HUES64 (cell line): ENCODE measurements at regions not wholly inside any gene's neighbourhood (a gene's known extent, or its start where the extent isn't known, plus 50 kb on each side); places are given as distances from the start of the nearest gene placed in this dataset.
"Not testable (repeated sequence)": the region's sequence is repeated elsewhere in the genome, so short reads cannot be mapped to it uniquely, and the experiment has no call there.

Experiments used
- H3K27ac ChIP-seq: 2 replicates; pipeline ENCODE4 v1.7.0; 2013; ENCODE audit warnings: low read depth, low read length, inconsistent platforms
- H3K27me3 ChIP-seq: 2 replicates; pipeline ENCODE4 v1.6.1; 2013; ENCODE audit warnings: mild to moderate bottlenecking, low read length; ENCODE audit not compliant: insufficient read depth
- H3K36me3 ChIP-seq: 2 replicates; pipeline ENCODE4 v1.6.1; 2013; ENCODE audit warnings: mild to moderate bottlenecking, low read length; ENCODE audit not compliant: insufficient read depth
- H3K4me1 ChIP-seq: 2 replicates; pipeline ENCODE4 v1.6.1; 2013; ENCODE audit warnings: mild to moderate bottlenecking, low read length, moderate library complexity; ENCODE audit not compliant: insufficient read depth
- H3K4me3 ChIP-seq: 2 replicates; pipeline ENCODE4 v1.5.1; 2013; ENCODE audit warnings: mild to moderate bottlenecking, low read length, moderate library complexity
- H3K9ac ChIP-seq: 2 replicates; pipeline ENCODE4 v1.6.1; 2013; ENCODE audit warnings: mild to moderate bottlenecking, low read depth, low read length
- H3K9me3 ChIP-seq: 2 replicates; pipeline ENCODE4 v1.6.1; 2013; ENCODE audit warnings: low read depth, low read length; ENCODE audit not compliant: insufficient read depth
- WGBS: fragments of 150-250, 120-280 bp; methylation state at CpG from one replicate; pipeline ENCODE4 v1.1.7; 2013; ENCODE audit warnings: missing lambda C conversion rate; 5-methylcytosine and 5-hydroxymethylcytosine counted together

GRCh38 chr4:79611026-79611425 is 203.0 kb upstream of the GK2 start:
- Histone ChIP-seq H3K9me3 (no peaks in the 10 kb centered on the region), H3K27me3 (no peaks in the 10 kb centered on the region), H3K27ac (no peak overlapping the region), H3K36me3 (no peaks in the 10 kb centered on the region), H3K4me3 (no peak overlapping the region), H3K4me1 (no peaks in the 10 kb centered on the region), H3K9ac (no peak overlapping the region)
- 93% methylated on average over 4 of the region's 5 CpGs for WGBS

DNA sequence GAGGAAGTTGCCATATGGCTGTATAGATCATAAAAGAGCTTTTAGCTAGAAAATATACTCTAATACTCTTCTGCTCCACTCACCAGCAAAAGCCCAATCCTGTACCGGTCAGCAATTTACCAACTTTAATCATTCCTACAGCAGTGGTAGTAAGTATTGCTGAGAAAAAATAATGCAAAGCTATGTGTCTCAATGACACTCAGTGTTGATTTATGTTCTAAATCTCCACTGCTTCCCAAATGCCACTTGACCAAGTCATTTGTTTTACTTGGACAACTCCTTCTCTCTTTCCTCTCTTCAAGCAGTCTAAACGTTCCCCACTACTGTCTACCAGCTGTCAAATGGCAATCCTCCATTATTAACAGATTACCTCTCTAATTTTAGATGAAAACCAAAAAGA is 201.8 kb upstream of the GK2 start:
- Histone ChIP-seq H3K9me3 (no peaks in the 10 kb centered on the region), H3K27ac (no peak overlapping the region), H3K9ac (no peak overlapping the region), H3K4me1 (no peaks in the 10 kb centered on the region), H3K4me3 (no peak overlapping the region), H3K27me3 (no peaks in the 10 kb centered on the region), H3K36me3 (no peaks in the 10 kb centered on the region)
- WGBS, result 90% methylated on average over 1 of the region's 2 CpGs

DNA sequence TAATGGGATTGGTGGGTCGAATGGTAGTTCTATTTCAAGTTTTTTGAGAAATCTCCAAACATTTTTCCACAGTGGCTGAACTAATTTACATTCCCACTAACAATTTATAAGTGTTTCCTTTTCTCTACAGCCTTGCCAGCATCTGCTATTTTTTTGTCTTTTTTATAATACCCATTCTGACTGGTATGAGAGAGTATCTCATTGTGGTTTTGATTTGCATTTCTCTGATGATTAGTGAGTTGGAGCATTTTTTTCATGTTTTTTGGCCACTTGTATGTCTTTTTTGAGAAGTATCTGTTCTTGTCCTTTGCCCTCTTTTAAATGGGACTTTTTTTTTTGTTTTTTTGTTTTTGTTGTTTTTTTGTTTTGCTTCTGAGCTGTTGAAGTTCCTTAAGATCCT is 200.0 kb upstream of the GK2 start:
- 67% methylated on average over 1 of the region's 1 CpG for WGBS
- H3K9me3 ChIP-seq, result no peaks in the 10 kb centered on the region

DNA sequence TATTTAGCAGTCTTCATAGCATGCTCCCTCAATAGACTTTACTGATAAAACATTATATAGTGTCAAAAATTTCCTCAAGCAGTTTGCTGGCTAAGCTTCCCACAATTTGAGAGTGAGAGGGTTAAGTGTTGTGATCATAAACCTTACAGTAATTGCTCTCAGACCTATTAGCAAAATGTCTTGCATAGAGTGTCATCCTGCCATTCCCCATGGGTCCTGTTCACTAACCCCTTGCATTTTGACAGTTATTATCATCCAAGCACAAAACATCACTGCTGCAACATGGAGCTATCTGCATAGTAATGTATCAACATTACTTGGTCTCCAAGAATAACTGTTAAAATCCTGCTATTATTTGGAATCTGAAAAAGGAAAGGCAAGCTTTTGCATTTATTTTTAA is 196.1 kb upstream of the GK2 start:
- Histone ChIP-seq H3K27ac (no peak overlapping the region), H3K9me3 (no peaks in the 10 kb centered on the region), H3K9ac (no peak overlapping the region), H3K4me1 (no peaks in the 10 kb centered on the region), H3K4me3 (no peak overlapping the region), H3K36me3 (no peaks in the 10 kb centered on the region), H3K27me3 (no peaks in the 10 kb centered on the region)

More for the DNA sequence above, 200.0 kb upstream of the GK2 start:
- Histone ChIP-seq H3K27ac (no peak overlapping the region), H3K36me3 (no peaks in the 10 kb centered on the region), H3K4me1 (no peaks in the 10 kb centered on the region), H3K4me3 (no peak overlapping the region), H3K27me3 (no peaks in the 10 kb centered on the region), H3K9ac (no peak overlapping the region)

DNA sequence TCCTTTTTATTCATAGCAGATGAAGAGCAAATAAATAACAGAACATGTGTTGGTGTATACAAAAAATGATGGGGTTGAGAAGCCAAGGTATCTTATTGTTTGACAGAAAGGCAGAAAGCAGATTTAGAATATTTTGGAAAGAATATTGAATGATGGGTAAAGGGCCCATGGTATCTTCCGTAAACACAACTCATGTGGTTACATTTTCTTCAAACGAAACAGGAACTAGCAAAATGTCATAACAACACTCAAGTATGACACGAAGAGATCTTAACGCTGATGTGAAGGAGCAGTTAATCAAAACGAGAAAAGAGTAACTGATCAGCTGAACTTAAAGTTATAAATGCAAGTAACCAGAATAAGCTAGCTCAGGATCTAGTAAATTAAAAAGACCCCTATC is 195.7 kb upstream of the GK2 start:
- H3K27ac ChIP-seq, result no peak overlapping the region
- no peaks in the 10 kb centered on the region for H3K9me3 ChIP-seq
- no peak overlapping the region for H3K4me3 ChIP-seq
- H3K27me3 ChIP-seq, result no peaks in the 10 kb centered on the region
- 95% methylated on average over 5 of the region's 5 CpGs for WGBS
- H3K36me3 ChIP-seq, result no peaks in the 10 kb centered on the region
- no peaks in the 10 kb centered on the region for H3K4me1 ChIP-seq
- no peak overlapping the region for H3K9ac ChIP-seq

DNA sequence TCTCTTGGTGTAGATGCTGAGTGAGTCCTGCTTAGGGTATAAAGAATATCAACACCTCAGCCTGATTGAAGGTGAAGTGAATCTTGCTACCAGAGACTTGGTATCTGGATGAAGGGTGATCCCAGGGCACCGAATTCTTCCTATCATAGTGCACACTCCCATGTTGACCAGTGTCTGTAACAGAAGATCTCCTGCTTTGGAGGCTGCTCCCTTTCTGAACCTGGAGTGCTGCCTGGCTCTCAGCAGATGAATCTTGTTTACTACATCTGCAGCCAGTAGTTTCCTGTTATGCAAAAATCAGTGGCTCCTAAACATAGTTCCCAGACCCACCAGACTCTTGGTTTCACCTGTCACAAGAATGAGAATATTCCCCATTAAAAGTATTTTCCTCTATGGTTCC is 191.7 kb upstream of the GK2 start:
- no peak overlapping the region for H3K4me3 ChIP-seq
- 97% methylated on average over 1 of the region's 1 CpG for WGBS
- H3K27ac ChIP-seq, result no peak overlapping the region
- no peaks in the 10 kb centered on the region for H3K4me1 ChIP-seq
- no peak overlapping the region for H3K9ac ChIP-seq
- H3K9me3 ChIP-seq, result no peaks in the 10 kb centered on the region
- no peaks in the 10 kb centered on the region for H3K36me3 ChIP-seq
- H3K27me3 ChIP-seq, result no peaks in the 10 kb centered on the region

- H3K36me3 ChIP-seq, result no peaks in the 10 kb centered on the region
- H3K4me3 ChIP-seq, result no peak overlapping the region
- H3K27ac ChIP-seq, result no peak overlapping the region
- H3K9ac ChIP-seq, result no peak overlapping the region
- no peaks in the 10 kb centered on the region for H3K27me3 ChIP-seq
- no peaks in the 10 kb centered on the region for H3K4me1 ChIP-seq
- no peaks in the 10 kb centered on the region for H3K9me3 ChIP-seq
- WGBS, result 93% methylated on average over 4 of the region's 4 CpGs
Measured at GRCh38 chr4:79598801-79599200, 190.8 kb upstream of the GK2 start.

DNA sequence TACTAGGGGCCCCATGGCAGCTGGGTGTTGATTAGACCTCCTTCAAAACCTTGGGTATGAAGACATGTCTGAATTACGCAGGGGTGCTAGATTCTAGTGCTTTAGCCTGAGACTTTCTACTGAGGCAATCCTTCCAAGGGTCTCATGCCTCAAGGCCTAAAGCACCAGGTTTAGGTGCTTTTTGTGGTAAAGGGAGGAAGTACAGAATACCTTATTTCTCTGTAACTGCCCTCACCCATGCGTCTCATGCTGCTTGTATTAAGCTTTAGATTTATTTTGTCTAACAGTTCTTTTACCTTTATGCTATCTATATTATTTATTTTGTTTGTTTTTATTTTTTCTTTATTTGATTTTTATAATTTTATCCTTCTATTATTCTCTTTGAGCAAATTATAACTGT is 190.2 kb upstream of the GK2 start:
- Histone ChIP-seq H3K27ac (no peak overlapping the region), H3K9me3 (no peaks in the 10 kb centered on the region), H3K36me3 (no peaks in the 10 kb centered on the region), H3K4me3 (no peak overlapping the region), H3K4me1 (no peaks in the 10 kb centered on the region), H3K27me3 (no peaks in the 10 kb centered on the region), H3K9ac (no peak overlapping the region)
- WGBS, result 97% methylated on average over 1 of the region's 2 CpGs

DNA sequence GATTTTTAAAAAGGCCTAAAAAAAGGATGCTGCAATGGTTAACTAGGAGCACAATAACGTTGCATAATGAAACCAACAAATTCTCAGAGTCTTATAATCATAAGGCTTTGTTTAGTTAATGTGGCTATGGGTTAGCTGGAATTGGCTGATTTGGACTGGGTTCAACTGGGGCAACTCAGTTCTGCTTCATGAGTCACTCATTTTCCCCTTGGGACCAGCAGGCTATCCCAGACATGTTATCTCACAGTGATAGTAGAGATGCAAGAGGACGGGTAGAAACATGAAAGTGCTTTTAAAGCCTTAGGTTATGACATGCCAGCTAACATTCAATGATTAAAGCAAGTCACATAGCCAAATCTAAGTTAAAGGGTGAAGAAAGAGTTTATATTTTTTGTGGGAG is 189.2 kb upstream of the GK2 start:
- H3K9me3 ChIP-seq, result no peaks in the 10 kb centered on the region
- 100% methylated on average over 2 of the region's 2 CpGs for WGBS
- H3K27me3 ChIP-seq, result no peaks in the 10 kb centered on the region
- no peak overlapping the region for H3K9ac ChIP-seq
- H3K27ac ChIP-seq, result no peak overlapping the region
- H3K36me3 ChIP-seq, result no peaks in the 10 kb centered on the region
- H3K4me3 ChIP-seq, result no peak overlapping the region
- H3K4me1 ChIP-seq, result no peaks in the 10 kb centered on the region

DNA sequence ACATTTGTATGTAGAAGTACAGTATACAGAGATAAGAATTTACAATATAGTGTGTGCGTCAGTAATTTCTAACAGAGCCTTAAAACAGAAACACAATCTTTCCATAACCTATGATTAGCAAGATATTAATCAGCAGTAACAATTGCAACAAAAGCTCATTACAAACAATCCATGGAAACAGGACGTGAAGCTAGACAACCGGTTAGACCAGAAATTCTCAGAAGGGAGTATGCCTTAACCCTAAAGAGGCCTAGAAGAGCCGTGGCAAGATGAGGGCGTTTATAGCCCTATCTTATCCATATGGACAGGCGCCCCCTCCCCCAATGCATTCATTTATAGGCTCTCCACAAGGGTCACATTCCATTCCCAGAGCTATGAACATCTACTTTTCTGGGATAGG is 184.2 kb upstream of the GK2 start:
- not testable (repeated sequence) for H3K9ac ChIP-seq, H3K27me3 ChIP-seq, H3K4me3 ChIP-seq, H3K9me3 ChIP-seq, H3K27ac ChIP-seq, H3K36me3 ChIP-seq, H3K4me1 ChIP-seq
- WGBS, result 90% methylated on average over 5 of the region's 6 CpGs

DNA sequence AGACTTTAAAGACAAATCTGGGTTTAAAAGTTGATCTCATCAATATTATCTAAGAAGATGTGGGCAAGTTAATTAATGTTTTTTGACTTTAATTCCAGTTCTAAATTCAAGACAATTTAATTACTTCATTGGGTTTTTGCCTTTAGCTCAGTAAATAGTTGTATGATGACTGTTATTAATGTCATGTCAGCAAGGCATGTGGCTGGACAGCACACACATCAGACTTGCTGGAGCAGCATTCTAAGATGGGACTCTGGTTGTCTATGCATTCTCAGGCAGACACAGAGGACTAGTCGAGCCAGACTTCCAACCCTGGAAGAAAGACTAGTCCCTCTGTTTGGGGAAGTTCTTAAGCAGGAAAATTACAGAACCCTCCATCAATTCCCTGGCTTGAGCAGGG is 180.7 kb upstream of the GK2 start:
- WGBS, result 96% methylated on average over 1 of the region's 1 CpG
- Histone ChIP-seq H3K9me3 (0 out of 2 replicates have a peak, but pooled peaks cover 3% of the 10 kb centered on the region), H3K4me1 (no peaks in the 10 kb centered on the region), H3K27me3 (no peaks in the 10 kb centered on the region), H3K4me3 (no peak overlapping the region), H3K36me3 (no peaks in the 10 kb centered on the region), H3K27ac (no peak overlapping the region), H3K9ac (no peak overlapping the region)

DNA sequence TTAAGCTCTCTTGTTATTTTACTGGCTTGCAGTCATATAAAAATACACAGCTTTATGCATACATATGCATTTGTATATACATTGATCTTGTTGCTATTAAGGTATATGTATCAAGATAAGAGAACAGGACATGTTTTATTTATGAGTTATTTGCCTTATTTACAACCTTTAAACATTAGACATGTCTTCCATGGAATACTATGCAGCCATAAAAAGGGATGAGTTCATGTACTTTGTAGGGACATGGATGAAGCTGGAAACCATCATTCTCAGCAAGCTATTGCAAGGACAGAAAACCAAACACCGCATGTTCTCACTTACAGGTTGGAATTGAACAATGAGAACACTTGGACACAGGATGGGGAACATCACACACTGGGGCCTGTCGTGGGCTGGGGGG is 179.2 kb upstream of the GK2 start:
- 95% methylated on average over 2 of the region's 2 CpGs for WGBS
- not testable (repeated sequence) for H3K4me3 ChIP-seq, H3K9me3 ChIP-seq, H3K27ac ChIP-seq, H3K27me3 ChIP-seq, H3K36me3 ChIP-seq, H3K9ac ChIP-seq, H3K4me1 ChIP-seq
